ENCODE measurements at regions not wholly inside any gene's neighbourhood (a gene's known extent, or its start where the extent isn't known, plus 50 kb on each side); places are given as distances from the start of the nearest gene placed in this dataset.

DNA sequence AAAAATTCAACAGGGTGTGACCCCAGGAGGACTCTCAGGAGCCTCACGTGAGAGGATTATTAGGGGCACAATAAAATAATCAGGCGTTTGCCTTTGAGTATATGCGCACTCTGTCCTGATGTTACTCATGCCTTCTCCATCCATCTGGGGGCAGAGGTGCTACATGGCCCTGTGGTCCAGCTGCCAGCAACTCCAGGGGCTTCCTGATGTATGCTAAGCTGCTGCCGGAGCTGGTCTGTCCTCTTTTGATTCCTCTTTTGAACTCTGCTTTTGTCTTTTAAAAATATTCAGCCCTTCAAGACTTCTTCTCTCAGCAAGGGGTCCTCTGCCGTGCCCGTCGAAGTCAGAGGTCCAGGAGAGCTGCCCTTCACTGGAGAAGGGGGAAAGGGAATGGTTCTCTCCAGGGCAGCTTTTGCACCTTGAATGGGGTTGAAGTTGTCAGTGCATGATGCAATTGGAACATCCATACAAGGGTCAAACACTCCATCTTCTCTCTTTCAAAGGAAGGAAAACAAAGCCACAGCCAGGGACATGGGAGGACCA lies 431.4 kb downstream of the SHISA9 start:
- 0% methylated on average over 7 of the region's 7 CpGs for WGBS (ENCODE audit: insufficient coverage, low coverage, missing lambda C conversion rate)
- no peak for DNase-seq (ENCODE audit: extremely low read depth in 1 of 4, low spot score in 3 of 4)
- Histone ChIP-seq H3K27ac (ENCODE audit: extremely low read depth, low read depth, low read length) (no peak overlapping the region), H4K20me1 (replicated peaks; ENCODE audit: control insufficient read depth, insufficient read depth, low read length) (no peaks in the 10 kb centered on the region), H3K4me3 (no peak overlapping the region), H2AFZ (ENCODE audit: low read depth, low read length) (no peak overlapping the region), H3K79me2 (ENCODE audit: control insufficient read depth, insufficient read depth, low read length) (no peaks in the 10 kb centered on the region), H3K27me3 (ENCODE audit: control insufficient read depth in 2 of 2, insufficient read depth in 2 of 2, low read length in 2 of 2) (peaks cover 0 to 4% of the 10 kb centered on the region in 2 experiments; a peak in 1 of 5 replicates), H3K4me1 (replicated peaks in 1 of 2; ENCODE audit: control insufficient read depth in 2 of 2, insufficient read depth in 2 of 2, low read length in 2 of 2) (no peaks in the 10 kb centered on the region), H3K36me3 (ENCODE audit: control insufficient read depth, insufficient read depth, low read length) (no peaks in the 10 kb centered on the region), H3K4me2 (ENCODE audit: insufficient read depth, low read length) (no peak overlapping the region), H3K9me1 (ENCODE audit: control insufficient read depth, insufficient read depth, low read length) (no peaks in the 10 kb centered on the region), H3K9me3 (replicated peaks; ENCODE audit: control insufficient read depth, insufficient read depth, low read depth, low read length) (no peaks in the 10 kb centered on the region), H3K9ac (ENCODE audit: insufficient read depth in 1 of 2, low read depth in 2 of 2, low read length in 2 of 2) (no peak overlapping the region)
- no TSS peak for BruUV-seq (replicated peaks)
- no peak for ATAC-seq
- in situ Hi-C loops (cut with MboI) (no loop called here), intact Hi-C loops (cut with micrococcal nuclease) (no loop called here)
- no peak for FAIRE-seq
- CTCF ChIA-PET (ENCODE audit: low intra/inter-chr PET ratio): no interaction called here
- POLR2A ChIA-PET: interaction anchor here (0.6 kb wide), 1 partner anchor 33 kb away, joined by 4 read pairs; no protein-coding TSS in a partner anchor
- TF ChIP-seq SRF (CRISPR knock-in tag; IDR thresholded peaks at IDR 0.05): no peak
- TF ChIP-seq, protein P1, sequence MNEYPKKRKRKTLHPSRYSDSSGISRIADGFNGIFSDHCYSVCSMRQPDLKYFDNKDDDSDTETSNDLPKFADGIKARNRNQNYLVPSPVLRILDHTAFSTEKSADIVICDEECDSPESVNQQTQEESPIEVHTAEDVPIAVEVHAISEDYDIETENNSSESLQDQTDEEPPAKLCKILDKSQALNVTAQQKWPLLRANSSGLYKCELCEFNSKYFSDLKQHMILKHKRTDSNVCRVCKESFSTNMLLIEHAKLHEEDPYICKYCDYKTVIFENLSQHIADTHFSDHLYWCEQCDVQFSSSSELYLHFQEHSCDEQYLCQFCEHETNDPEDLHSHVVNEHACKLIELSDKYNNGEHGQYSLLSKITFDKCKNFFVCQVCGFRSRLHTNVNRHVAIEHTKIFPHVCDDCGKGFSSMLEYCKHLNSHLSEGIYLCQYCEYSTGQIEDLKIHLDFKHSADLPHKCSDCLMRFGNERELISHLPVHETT (CRISPR knock-in tag; conservative IDR thresholded peaks at IDR 0.05 in 1 of 2, IDR thresholded peaks at IDR 0.05 in 1 of 2): no peak
- no peak for TF ChIP-seq COPS2 (conservative IDR thresholded peaks at IDR 0.05)
- no peak for TF ChIP-seq SNRNP70 (optimal IDR thresholded peaks at IDR 0.05; ENCODE audit: low read depth, low read length)
- no peak for TF ChIP-seq ZC3H4 (CRISPR knock-in tag; IDR thresholded peaks at IDR 0.05; ENCODE audit: borderline replicate concordance)
- no peak for TF ChIP-seq POLR3G (IDR thresholded peaks at IDR 0.05; ENCODE audit: extremely low read depth, insufficient read length, insufficient replicate concordance)
- no peak for TF ChIP-seq KLF10 (CRISPR knock-in tag; IDR thresholded peaks at IDR 0.05)
- TF ChIP-seq RFX1 (IDR thresholded peaks at IDR 0.05): no peak
- TF ChIP-seq XRCC4 (IDR thresholded peaks at IDR 0.05; ENCODE audit: extremely low read depth, insufficient read depth, insufficient read length): no peak
- no peak for TF ChIP-seq ZKSCAN3 (CRISPR knock-in tag; IDR thresholded peaks at IDR 0.05)
- no peak for TF ChIP-seq TCF7L2 (IDR thresholded peaks at IDR 0.05; ENCODE audit: low read depth, low read length)
- TF ChIP-seq, protein P2, sequence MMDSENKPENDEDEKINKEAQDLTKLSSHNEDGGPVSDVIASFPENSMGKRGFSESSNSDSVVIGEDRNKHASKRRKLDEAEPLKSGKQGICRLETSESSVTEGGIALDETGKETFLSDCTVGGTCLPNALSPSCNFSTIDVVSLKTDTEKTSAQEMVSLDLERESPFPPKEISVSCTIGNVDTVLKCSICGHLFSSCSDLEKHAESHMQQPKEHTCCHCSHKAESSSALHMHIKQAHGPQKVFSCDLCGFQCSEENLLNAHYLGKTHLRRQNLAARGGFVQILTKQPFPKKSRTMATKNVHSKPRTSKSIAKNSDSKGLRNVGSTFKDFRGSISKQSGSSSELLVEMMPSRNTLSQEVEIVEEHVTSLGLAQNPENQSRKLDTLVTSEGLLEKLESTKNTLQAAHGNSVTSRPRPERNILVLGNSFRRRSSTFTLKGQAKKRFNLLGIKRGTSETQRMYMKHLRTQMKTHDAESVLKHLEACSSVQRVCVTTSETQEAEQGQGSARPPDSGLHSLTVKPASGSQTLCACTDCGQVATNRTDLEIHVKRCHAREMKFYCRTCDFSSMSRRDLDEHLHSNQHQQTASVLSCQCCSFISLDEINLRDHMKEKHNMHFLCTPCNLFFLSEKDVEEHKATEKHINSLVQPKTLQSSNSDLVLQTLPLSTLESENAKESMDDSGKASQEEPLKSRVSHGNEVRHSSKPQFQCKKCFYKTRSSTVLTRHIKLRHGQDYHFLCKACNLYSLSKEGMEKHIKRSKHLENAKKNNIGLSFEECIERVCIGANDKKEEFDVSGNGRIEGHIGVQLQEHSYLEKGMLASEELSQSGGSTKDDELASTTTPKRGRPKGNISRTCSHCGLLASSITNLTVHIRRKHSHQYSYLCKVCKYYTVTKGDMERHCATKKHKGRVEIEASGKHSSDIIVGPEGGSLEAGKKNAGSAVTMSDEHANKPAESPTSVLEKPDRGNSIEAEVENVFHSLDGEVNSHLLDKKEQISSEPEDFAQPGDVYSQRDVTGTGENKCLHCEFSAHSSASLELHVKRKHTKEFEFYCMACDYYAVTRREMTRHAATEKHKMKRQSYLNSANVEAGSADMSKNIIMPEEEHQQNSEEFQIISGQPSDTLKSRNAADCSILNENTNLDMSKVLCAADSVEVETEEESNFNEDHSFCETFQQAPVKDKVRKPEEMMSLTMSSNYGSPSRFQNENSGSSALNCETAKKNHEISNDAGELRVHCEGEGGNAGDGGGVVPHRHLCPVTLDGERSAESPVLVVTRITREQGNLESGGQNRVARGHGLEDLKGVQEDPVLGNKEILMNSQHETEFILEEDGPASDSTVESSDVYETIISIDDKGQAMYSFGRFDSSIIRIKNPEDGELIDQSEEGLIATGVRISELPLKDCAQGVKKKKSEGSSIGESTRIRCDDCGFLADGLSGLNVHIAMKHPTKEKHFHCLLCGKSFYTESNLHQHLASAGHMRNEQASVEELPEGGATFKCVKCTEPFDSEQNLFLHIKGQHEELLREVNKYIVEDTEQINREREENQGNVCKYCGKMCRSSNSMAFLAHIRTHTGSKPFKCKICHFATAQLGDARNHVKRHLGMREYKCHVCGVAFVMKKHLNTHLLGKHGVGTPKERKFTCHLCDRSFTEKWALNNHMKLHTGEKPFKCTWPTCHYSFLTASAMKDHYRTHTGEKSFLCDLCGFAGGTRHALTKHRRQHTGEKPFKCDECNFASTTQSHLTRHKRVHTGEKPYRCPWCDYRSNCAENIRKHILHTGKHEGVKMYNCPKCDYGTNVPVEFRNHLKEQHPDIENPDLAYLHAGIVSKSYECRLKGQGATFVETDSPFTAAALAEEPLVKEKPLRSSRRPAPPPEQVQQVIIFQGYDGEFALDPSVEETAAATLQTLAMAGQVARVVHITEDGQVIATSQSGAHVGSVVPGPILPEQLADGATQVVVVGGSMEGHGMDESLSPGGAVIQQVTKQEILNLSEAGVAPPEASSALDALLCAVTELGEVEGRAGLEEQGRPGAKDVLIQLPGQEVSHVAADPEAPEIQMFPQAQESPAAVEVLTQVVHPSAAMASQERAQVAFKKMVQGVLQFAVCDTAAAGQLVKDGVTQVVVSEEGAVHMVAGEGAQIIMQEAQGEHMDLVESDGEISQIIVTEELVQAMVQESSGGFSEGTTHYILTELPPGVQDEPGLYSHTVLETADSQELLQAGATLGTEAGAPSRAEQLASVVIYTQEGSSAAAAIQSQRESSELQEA (IDR thresholded peaks at IDR 0.05; ENCODE audit: low read depth): no peak
- no peak for TF ChIP-seq HDAC8 (tag; IDR thresholded peaks at IDR 0.05)
- no peak for TF ChIP-seq SREBF2 (CRISPR knock-in tag; IDR thresholded peaks at IDR 0.05)
- TF ChIP-seq PHTF2 (CRISPR knock-in tag; IDR thresholded peaks at IDR 0.05): no peak
